Ascending aorta (tissue), 2 donors: ENCODE measurements at regions not wholly inside any gene's neighbourhood (a gene's known extent, or its start where the extent isn't known, plus 50 kb on each side); places are given as distances from the start of the nearest gene placed in this dataset.
"Not testable (repeated sequence)": the region's sequence is repeated elsewhere in the genome, so short reads cannot be mapped to it uniquely, and the experiment has no call there.

Experiments used
- DNase-seq, 2 donors: peaks; one replicate each; pipeline ENCODE4 v3.0.0-alpha.2; 2019; ENCODE audit warnings: low spot score in 2 of 2
- H3K27ac ChIP-seq, 2 donors: fragments of 200-600 bp; sonication (generic); one replicate each; pipeline ENCODE4 v1.5.1; 2016 to 2017; ENCODE audit warnings: mild to moderate bottlenecking in 1 of 2
- H3K27me3 ChIP-seq: fragments of 200-600 bp; sonication (generic); one replicate; pipeline ENCODE4 v1.5.1; 2017
- H3K36me3 ChIP-seq, 2 donors: fragments of 200-600 bp; sonication (generic); one replicate each; pipeline ENCODE4 v1.5.1; 2016
- H3K4me1 ChIP-seq, 2 donors: fragments of 200-600 bp; sonication (generic); one replicate each; pipeline ENCODE4 v1.5.1; 2016 to 2017; ENCODE audit warnings: mild to moderate bottlenecking in 1 of 2
- H3K4me3 ChIP-seq, 2 donors: fragments of 200-600 bp; sonication (generic); one replicate each; pipeline ENCODE4 v1.5.1; 2016 to 2017; ENCODE audit warnings: mild to moderate bottlenecking in 1 of 2
- H3K9me3 ChIP-seq, 2 donors: fragments of 200-600 bp; sonication (generic); one replicate each; pipeline ENCODE4 v1.5.1; 2016
- CTCF ChIP-seq, 3 experiments: fragments of 200-600 bp in 2 of 3; fragments of 450-650 bp in 1 of 3; sonication (generic) in 2 of 3; IDR thresholded peaks; one replicate each; pipeline ENCODE4 v1.5.1; 2016 to 2019; ENCODE audit warnings: antibody characterized with exemption in 3 of 3, mild to moderate bottlenecking in 1 of 3, moderate library complexity in 1 of 3
- intact Hi-C: fragments of 100-400 bp; cut with DNase I; formaldehyde crosslinking; loops from one replicate; pipeline ENCODE4 v1.15.1; 2023

GRCh38 chr9:64813072-64813471 lies 471.9 kb downstream of the FOXD4L5 start:
- DNase-seq, H3K4me3 ChIP-seq, H3K27ac ChIP-seq, H3K4me1 ChIP-seq, H3K9me3 ChIP-seq, intact Hi-C loops, H3K36me3 ChIP-seq, H3K27me3 ChIP-seq: not testable (repeated sequence)

GRCh38 chr9:64778667-64779066 lies 506.3 kb downstream of the FOXD4L5 start:
- intact Hi-C loops, H3K4me3 ChIP-seq, H3K27ac ChIP-seq, H3K4me1 ChIP-seq, DNase-seq, H3K36me3 ChIP-seq, H3K9me3 ChIP-seq, H3K27me3 ChIP-seq: not testable (repeated sequence)

GRCh38 chr9:64776269-64776668 lies 508.7 kb downstream of the FOXD4L5 start:
- intact Hi-C loops, H3K4me3 ChIP-seq, H3K36me3 ChIP-seq, H3K4me1 ChIP-seq, DNase-seq, H3K27me3 ChIP-seq, H3K9me3 ChIP-seq, H3K27ac ChIP-seq: not testable (repeated sequence)

GRCh38 chr9:64774813-64775793 lies 509.9 kb downstream of the FOXD4L5 start:
- H3K27ac ChIP-seq, H3K9me3 ChIP-seq, H3K27me3 ChIP-seq, DNase-seq, intact Hi-C loops, H3K36me3 ChIP-seq, H3K4me1 ChIP-seq: not testable (repeated sequence)
- H3K4me3 ChIP-seq: peak overlapping the region; percentile 40 to 59

- intact Hi-C loops, H3K27ac ChIP-seq, H3K4me1 ChIP-seq, H3K9me3 ChIP-seq, DNase-seq, H3K36me3 ChIP-seq, H3K27me3 ChIP-seq: not testable (repeated sequence)
- peak overlapping the region; percentile 40 to 59 for H3K4me3 ChIP-seq
Measured at GRCh38 chr9:64774004-64774812, 510.8 kb downstream of the FOXD4L5 start.

GRCh38 chr9:64773491-64773931 lies 511.5 kb downstream of the FOXD4L5 start:
- no peak for DNase-seq
- Histone ChIP-seq H3K36me3 (no peaks in the 10 kb centered on the region), H3K4me1 (no peaks in the 10 kb centered on the region), H3K4me3 (peak overlapping the region; percentile 40 to 59), H3K27me3 (no peaks in the 10 kb centered on the region), H3K27ac (no peak overlapping the region), H3K9me3 (no peaks in the 10 kb centered on the region)
- no peak for TF ChIP-seq CTCF (IDR thresholded peaks at IDR 0.05)
- intact Hi-C loops: no loop called here

GRCh38 chr9:64772751-64773331 lies 512.2 kb downstream of the FOXD4L5 start:
- DNase-seq, H3K27me3 ChIP-seq, H3K9me3 ChIP-seq, H3K4me1 ChIP-seq, H3K27ac ChIP-seq, intact Hi-C loops, H3K36me3 ChIP-seq: not testable (repeated sequence)
- peak overlapping the region; percentile 40 to 59 for H3K4me3 ChIP-seq

- H3K9me3 ChIP-seq, H3K36me3 ChIP-seq, DNase-seq, intact Hi-C loops, H3K27ac ChIP-seq, H3K4me1 ChIP-seq, H3K4me3 ChIP-seq, H3K27me3 ChIP-seq: not testable (repeated sequence)
- peak in 2 of 3 experiments; percentile 10 to 20 for TF ChIP-seq CTCF (IDR thresholded peaks at IDR 0.05)
Measured at GRCh38 chr9:64772123-64772736, 512.8 kb downstream of the FOXD4L5 start.
